ENCODE measurements at regions not wholly inside any gene's neighbourhood (a gene's known extent, or its start where the extent isn't known, plus 50 kb on each side); places are given as distances from the start of the nearest gene placed in this dataset.
"Not testable (repeated sequence)": the region's sequence is repeated elsewhere in the genome, so short reads cannot be mapped to it uniquely, and the experiment has no call there.

DNA sequence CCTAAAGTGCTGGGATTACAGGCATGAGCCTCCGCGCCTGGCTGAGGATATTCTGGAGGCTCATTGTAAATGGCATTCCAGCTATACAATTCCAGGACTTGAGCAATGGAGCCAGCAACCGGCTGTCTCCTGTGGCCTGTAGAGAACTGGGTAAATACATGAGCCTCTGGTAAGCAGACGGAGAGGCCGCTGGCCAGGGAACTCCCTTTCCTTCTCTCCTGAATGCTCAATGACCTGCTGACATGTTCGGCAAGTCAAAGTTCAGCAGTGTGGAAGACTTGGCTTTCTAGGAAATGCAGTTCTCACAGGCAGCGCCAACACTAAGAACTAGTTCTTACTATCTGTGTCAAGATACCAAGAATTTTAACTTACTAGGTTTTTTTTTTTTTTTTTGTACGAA, 139.8 kb downstream of the SEPTIN7 start:
- not testable (repeated sequence) for TF ChIP-seq CTCF (IDR thresholded peaks at IDR 0.05; ENCODE audit: low read depth, low read length, poor library complexity, severe bottlenecking); EZH2phosphoT487 (IDR thresholded peaks at IDR 0.05; ENCODE audit: borderline replicate concordance, low read length)

Measured in DOHH2 (cell line).